HL-60 (cell line): ENCODE measurements at regions not wholly inside any gene's neighbourhood (a gene's known extent, or its start where the extent isn't known, plus 50 kb on each side); places are given as distances from the start of the nearest gene placed in this dataset.

ENCODE experiments used
- CTCF ChIP-seq: IDR thresholded peaks from one replicate; pipeline ENCODE4 v1.5.1; 2011; ENCODE audit warnings: low read length, control low read depth, inconsistent platforms; ENCODE audit not compliant: insufficient read depth
- GABPA ChIP-seq: IDR thresholded peaks from 2 replicates; pipeline ENCODE4 v1.6.1; 2012; ENCODE audit warnings: low read depth
- POLR2AphosphoS5 ChIP-seq: IDR thresholded peaks from 2 replicates; pipeline ENCODE4 v1.6.1; 2012; ENCODE audit warnings: low read depth
- SPI1 ChIP-seq: IDR thresholded peaks from 2 replicates; pipeline ENCODE4 v1.6.1; 2012; ENCODE audit warnings: low read depth, mild to moderate bottlenecking, borderline replicate concordance
- TF ChIP-seq, protein P1 (sequence below): IDR thresholded peaks from 2 replicates; pipeline ENCODE4 v1.6.1; 2012; ENCODE audit warnings: low read depth; ENCODE audit not compliant: insufficient replicate concordance

DNA sequence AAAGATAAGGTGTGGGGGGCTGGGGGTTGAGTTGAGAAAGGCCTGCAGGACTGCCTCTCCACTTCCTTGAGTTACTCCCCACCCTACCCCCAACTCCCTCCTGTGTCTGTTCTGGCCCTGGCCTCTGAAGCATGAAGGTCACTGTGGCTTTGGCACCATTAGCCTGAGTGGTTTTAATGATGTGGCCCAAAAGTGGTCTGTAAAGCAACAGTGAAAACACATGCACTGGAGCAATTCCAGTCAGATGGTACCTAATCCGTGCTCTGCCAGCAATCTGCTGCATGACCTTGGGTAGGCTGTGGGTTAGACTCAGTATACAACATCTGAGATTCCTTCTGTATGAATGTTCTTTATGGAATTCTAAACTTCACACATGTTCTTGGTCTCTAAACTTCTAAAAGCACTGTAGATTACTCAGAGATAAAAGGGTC lies 86.5 kb upstream of the ATP1A1 start:
- no peak for TF ChIP-seq CTCF
- no peak for TF ChIP-seq POLR2AphosphoS5
- TF ChIP-seq, protein P1, sequence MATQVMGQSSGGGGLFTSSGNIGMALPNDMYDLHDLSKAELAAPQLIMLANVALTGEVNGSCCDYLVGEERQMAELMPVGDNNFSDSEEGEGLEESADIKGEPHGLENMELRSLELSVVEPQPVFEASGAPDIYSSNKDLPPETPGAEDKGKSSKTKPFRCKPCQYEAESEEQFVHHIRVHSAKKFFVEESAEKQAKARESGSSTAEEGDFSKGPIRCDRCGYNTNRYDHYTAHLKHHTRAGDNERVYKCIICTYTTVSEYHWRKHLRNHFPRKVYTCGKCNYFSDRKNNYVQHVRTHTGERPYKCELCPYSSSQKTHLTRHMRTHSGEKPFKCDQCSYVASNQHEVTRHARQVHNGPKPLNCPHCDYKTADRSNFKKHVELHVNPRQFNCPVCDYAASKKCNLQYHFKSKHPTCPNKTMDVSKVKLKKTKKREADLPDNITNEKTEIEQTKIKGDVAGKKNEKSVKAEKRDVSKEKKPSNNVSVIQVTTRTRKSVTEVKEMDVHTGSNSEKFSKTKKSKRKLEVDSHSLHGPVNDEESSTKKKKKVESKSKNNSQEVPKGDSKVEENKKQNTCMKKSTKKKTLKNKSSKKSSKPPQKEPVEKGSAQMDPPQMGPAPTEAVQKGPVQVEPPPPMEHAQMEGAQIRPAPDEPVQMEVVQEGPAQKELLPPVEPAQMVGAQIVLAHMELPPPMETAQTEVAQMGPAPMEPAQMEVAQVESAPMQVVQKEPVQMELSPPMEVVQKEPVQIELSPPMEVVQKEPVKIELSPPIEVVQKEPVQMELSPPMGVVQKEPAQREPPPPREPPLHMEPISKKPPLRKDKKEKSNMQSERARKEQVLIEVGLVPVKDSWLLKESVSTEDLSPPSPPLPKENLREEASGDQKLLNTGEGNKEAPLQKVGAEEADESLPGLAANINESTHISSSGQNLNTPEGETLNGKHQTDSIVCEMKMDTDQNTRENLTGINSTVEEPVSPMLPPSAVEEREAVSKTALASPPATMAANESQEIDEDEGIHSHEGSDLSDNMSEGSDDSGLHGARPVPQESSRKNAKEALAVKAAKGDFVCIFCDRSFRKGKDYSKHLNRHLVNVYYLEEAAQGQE, result no peak
- TF ChIP-seq GABPA, result no peak
- TF ChIP-seq SPI1, result no peak
